LHCN-M2 (cell line): ENCODE measurements at regions not wholly inside any gene's neighbourhood (a gene's known extent, or its start where the extent isn't known, plus 50 kb on each side); places are given as distances from the start of the nearest gene placed in this dataset.
"Not testable (repeated sequence)": the region's sequence is repeated elsewhere in the genome, so short reads cannot be mapped to it uniquely, and the experiment has no call there.

Experiments used
- DNase-seq: peaks from one replicate; pipeline ENCODE4 v3.0.0-alpha.2; 2012; ENCODE audit warnings: low read depth

DNA sequence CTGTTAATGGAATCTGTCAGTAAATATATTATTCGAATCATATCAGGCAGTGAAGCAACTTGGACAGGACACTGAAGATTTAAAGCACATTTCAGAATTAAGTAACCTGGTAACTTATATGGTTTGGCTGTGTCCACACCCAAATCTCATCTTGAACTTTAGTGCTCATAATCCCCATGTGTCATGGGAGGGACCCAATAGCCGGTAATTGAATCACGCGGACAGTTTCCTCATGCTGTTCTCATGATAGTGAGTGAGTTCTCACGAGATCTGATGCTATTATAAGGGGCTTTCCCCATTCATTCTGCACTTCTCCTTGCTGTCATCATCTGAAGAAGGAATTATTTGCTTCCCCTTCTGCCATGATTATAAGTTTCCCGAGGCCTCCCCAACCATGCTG lies 83.2 kb upstream of the COL1A2 start:
- DNase-seq, result no peak

DNA sequence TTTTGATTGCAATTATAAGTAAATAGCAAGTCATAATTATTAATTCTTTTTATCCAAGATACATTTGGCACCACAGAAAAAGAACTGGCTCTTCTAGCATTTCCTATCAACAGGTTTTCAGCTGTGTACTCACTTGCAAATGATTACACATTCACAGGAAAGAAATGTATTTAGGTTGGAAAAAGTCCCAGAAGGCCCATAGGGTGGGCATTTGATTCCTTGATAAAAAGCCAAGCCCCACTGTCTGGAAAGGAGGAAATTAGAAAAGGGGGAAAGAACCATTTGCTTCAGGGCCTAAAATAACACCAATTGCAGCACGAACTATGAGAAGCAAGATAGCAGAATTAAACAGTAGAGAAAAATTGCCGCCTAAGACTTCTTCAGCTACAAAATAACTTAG lies 80.8 kb upstream of the COL1A2 start:
- no peak for DNase-seq

DNA sequence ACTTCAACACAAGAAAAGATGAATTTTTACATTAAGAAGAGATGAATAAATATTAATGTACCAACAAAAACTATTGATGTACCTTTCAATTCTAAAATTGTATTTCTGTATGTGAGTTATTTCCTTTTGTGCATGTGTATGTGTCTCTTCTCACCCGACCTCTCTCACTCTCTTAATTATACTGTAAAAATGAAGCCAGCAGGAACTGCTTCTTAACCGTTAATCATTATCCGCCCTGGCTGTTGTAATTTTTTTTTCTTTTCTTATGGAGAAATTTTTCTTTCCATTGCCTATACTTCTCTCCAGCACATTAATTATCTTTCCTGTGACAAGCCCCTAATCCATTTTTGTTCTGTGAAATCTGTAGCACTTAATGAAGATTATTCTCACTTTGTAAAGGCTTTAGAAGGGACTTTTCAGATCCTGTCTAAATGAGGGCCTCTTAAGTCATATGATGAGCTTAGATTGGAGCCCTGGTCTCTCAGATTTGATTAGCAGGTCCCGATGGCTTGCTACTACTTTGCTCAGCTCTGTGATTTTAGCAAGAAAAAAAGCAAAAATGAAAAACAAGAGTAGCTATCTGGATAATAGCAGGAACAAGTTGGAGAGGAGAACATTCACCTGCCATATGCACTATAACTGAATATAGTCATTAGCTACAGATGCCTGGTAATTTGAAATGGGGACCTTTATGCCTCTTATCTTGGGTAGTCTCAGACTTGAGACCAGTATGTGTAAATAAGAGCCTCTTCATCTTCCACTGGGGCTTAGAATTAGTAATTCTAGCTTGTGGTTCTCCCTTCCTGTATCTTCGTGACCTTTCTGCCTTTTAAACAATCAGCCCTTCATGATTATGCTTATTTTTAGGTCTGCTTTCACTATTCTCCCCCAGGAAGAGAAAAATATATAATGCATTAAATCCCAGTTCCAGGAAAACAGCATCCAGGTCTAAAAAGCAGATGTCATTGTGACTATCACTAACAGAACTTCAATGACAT lies 80.0 kb upstream of the COL1A2 start:
- no peak for DNase-seq

DNA sequence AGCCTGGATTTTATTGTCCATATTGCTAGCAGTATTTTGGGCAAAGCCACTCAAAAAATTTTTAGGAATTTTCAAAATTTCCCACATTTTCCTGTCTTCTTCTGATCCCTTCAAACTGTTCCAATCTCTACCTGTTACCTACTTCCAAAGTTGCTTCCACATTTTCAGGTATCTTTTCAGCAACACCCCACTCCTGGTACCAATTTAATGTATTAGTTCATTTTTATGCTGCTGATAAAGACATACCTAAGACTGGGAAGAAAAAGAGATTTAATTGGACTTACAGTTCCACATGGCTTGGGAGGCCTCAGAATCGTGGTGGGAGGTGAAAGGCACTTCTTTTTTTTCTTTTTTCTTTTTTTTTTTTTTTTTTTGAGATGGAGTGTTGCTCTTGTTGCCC lies 73.6 kb upstream of the COL1A2 start:
- not testable (repeated sequence) for DNase-seq

DNA sequence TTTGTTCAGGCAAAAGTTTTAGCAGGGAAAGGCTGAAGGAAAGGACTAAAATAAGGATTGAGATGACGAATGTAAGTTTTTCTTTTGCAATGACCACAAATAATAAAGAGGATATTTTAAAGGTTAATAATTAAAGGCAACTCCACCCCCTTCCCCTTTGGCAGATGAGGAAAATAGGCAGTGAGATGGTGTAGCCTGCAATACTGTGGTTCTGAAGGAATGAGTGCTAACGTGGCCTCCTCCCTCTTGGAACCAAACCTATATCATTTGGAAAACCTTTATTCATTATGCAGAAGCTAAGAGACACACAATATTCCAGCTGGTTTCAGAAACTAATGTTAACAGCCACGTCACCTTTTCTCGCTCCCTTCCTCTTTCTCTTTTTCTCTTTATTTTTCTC lies 70.9 kb upstream of the COL1A2 start:
- no peak for DNase-seq

DNA sequence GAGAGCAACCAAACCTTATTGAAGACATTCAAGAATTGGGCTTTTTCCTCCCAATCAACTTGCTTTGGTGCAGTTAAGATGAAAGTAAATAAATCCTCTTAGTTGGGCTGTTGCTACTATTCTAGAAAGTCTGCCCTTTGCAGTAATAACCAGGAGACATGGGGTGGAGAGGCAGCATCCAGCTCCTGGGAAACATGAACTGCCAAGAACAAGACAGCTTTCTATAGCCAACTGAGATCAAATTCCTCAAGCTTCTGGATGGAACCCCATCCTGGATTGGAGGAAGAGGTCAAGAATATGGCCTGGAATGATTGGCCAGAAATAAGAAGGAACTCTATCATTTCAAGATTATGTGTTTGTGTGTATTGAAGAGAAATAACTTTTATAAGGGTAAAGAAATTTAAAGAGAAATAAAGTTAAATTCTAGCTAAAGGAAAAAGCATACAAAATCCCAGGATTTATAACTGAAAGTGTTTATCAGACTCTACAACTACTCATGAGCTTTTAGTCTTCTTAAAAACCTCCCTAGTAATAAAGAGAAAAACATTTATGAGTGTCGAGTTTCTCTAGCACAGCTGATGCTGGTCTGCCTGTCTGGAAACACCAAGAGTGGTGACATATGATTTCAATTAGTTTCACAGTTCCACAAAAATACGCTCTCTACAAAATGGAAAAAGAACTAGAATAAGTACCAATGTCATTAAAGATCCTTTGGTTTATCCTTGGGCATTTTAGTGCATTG lies 70.1 kb upstream of the COL1A2 start:
- peak; percentile 45 for DNase-seq

DNA sequence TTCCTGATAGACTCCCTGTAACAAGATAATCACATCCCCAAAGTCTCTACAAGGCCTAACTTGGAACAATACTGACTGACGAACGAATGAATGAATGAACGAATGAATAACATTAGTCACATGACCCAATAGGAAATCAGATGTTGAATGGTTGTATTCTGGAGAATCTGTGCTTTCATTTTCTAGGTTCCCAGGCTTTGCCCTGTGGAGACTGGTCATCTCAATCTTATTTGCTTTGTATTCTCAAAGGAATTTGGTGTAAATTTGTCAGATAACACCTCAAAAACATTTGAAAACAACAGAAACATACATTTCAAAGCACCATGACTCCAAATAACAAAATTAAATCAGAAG lies 69.6 kb upstream of the COL1A2 start:
- peak; percentile 33 for DNase-seq

DNA sequence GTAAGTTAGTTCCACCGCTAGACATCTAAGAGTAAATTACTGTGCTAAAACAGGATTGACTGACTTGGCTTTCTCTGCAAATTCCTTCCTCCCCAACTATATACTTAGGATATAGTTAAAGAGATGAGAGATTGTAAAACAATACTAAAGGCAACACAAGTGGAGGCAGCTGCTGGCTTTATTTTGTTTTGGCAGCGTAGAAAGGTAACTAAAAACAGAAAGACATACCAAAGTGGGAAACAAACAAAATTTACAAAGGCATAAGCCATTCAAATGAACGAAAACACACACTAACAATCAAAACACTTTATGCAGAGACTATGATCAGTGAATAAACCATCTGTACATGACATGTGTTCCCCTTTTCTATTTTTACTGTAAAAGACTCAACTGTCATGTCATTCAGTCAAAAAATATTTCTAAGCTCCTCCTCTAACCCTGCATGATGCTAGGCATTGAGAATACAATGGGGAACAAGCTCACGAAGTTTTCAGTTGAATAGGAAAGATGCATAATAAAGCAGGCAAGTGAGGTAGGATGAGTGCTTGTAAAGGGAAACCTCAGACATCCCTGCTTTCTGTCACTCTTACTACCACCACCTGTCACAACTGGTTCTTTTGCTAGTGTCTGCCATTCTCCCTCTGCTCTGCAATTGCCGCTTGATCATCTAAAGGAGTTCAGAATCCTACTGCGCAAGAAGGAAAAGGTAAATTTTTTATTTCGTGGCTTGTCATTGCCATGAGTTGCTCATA lies 64.2 kb upstream of the COL1A2 start:
- DNase-seq, result no peak

- no peak for DNase-seq
These were observed 62.1 kb upstream of the COL1A2 start for GRCh38 chr7:94332571-94332970.

GRCh38 chr7:94333810-94334209 lies 60.9 kb upstream of the COL1A2 start:
- no peak for DNase-seq

DNA sequence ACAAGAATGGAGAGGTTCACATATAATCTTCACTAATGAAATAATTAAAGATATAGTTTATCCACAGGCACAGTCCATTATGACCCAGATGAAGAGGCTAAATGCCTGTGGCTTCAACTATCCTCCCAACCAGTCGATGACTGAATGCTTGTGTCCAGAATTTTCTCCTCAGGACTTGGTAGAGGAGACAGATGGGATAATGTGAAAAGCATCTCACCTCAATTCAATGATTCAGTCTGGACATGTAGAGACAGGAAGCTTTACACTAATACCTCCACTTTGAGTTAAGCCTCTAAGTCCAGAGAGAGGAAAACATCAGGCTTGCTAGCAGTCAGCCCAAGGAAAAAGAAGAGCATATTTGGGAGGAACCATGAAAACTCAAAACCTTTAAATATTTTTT lies 59.1 kb upstream of the COL1A2 start:
- DNase-seq, result peak; percentile 22

DNA sequence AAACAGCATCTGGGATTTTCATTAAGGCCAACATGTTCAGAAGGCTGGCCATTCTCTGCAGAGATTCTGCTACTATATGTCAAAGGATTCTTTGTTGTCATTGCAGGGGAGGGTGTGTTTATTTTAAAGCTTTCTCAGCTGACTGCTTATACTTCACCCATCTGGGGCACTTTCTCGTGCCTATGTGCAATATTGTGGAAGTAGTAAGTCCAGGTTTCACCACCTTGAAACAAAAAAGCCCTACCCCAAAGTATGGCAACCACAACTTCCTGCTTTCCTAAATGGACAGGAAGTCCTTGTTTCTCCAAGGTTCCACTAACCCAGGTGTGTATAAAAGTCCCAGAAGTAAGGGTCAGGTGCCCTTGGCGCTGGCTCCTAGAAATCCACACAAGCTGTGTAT lies 58.7 kb upstream of the COL1A2 start:
- no peak for DNase-seq

DNA sequence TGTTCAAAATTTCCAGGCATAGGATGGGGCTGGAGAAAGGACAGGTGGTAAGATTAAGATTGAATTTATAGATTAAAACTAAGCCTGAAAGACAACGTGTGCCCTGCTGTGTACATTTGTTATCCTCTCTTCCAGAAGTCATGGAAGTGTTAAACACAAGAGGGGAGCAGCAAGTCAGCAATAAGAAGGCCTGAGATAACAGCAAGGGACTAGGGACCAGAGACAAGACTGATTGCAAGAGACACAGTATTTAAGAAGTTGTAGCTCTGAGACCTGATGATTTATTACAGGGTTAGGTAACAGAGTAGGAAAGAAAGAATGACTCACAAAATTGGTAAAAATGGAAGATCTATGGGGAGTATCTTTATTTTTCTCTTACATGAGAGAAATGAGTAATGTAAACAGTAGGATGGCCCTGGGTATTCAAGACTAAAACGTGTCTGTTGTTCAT lies 55.7 kb upstream of the COL1A2 start:
- DNase-seq, result peak; percentile 44

DNA sequence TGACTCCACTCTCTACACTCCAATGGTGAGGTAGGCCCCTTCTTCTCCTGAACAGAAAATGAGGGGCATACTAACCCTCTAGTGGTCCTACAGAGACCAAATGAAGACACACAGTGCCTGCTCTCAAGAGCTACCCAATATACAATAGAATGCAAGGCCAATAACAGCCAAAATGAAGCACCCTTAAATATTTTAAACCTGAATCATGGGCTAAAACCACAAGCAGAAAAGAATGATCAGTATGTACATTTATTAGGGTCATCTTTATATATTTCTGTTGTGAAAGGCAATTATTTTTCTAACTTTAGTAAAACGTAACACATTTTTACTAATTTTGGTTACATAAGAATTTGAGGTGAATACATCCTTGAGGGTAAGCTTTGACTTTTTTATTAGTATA lies 49.9 kb upstream of the COL1A2 start:
- DNase-seq, result peak; percentile 72
